ENCODE measurements at regions not wholly inside any gene's neighbourhood (a gene's known extent, or its start where the extent isn't known, plus 50 kb on each side); places are given as distances from the start of the nearest gene placed in this dataset.

GRCh38 chr16:86356804-86357203, 153.5 kb upstream of the FOXF1 start:
- TF ChIP-seq POLR2AphosphoS5 (IDR thresholded peaks at IDR 0.05; ENCODE audit: insufficient read depth, low read depth, low read length) (no peak), CTCF (IDR thresholded peaks at IDR 0.05; ENCODE audit: extremely low read depth in 1 of 2, insufficient read depth in 1 of 2, low read depth in 1 of 2, low read length in 2 of 2) (no peak), POLR2A (IDR thresholded peaks at IDR 0.05; ENCODE audit: low read depth, low read length) (no peak), EZH2 (IDR thresholded peaks at IDR 0.05; ENCODE audit: borderline replicate concordance, low read depth, low read length, severe bottlenecking) (no peak), MAX (IDR thresholded peaks at IDR 0.05; ENCODE audit: insufficient read depth, insufficient read length) (no peak), MYC (IDR thresholded peaks at IDR 0.05; ENCODE audit: low read depth, low read length) (no peak), GATA2 (IDR thresholded peaks at IDR 0.05; ENCODE audit: insufficient read depth, insufficient read length, low read depth, low read length) (no peak), JUN (IDR thresholded peaks at IDR 0.05; ENCODE audit: borderline replicate concordance, insufficient read depth, insufficient read length, low read depth) (no peak)

Measured in endothelial cell of umbilical vein (primary cell).